IMR-90 (cell line): ENCODE measurements at regions not wholly inside any gene's neighbourhood (a gene's known extent, or its start where the extent isn't known, plus 50 kb on each side); places are given as distances from the start of the nearest gene placed in this dataset.

Source experiments
- ATAC-seq: fragments of 200-7000 bp; cut with Tn5 transposase; 2 replicates; pipeline ENCODE4 v1.9.1; 2020; ENCODE audit warnings: low read depth, mild to moderate bottlenecking, moderate library complexity
- BruUV-seq: library from RNA; stranded (reverse); fragments of 400-500 nt; replicated peaks from 2 replicates; lab custom pipeline; 2021; lab: Mats Ljungman, UMichigan
- CTCF ChIA-PET: fragments of 300-600 bp; formaldehyde crosslinking; extraction: SDS; loops from one replicate; lab custom pipeline; 2021; ENCODE audit warnings: antibody characterized with exemption; lab: Yijun Ruan, JAX
- POLR2A ChIA-PET: fragments of 300-600 bp; sonication (Branson Sonifier 250); formaldehyde crosslinking; loops from one replicate; lab custom pipeline; 2022; ENCODE audit warnings: antibody characterized with exemption; ENCODE audit not compliant: unreplicated experiment; lab: Charles Lee
- DNase-seq: peaks from one replicate; pipeline ENCODE4 v3.0.0; 2013
- H2AFZ ChIP-seq: replicated peaks from 2 replicates; pipeline ENCODE3; 2013; ENCODE audit warnings: low read length, mild to moderate bottlenecking; ENCODE audit not compliant: poor library complexity
- H2AK5ac ChIP-seq: 2 replicates; pipeline ENCODE4 v1.6.1; 2013; ENCODE audit warnings: low read depth, low read length, inconsistent platforms
- H2AK9ac ChIP-seq: replicated peaks from 2 replicates; pipeline ENCODE3; 2013; ENCODE audit warnings: mild to moderate bottlenecking, low read depth, low read length, moderate library complexity; ENCODE audit not compliant: poor library complexity
- H2BK120ac ChIP-seq: 2 replicates; pipeline ENCODE4 v1.6.1; 2013; ENCODE audit warnings: low read depth, low read length, inconsistent platforms
- H2BK15ac ChIP-seq: 3 replicates; pipeline ENCODE4 v1.6.1; 2013; ENCODE audit warnings: low read depth, low read length, inconsistent platforms
- H2BK20ac ChIP-seq: 2 replicates; pipeline ENCODE4 v1.6.1; 2013; ENCODE audit warnings: low read depth, mild to moderate bottlenecking, inconsistent platforms, low read length, moderate library complexity
- H2BK5ac ChIP-seq: 2 replicates; pipeline ENCODE4 v1.6.1; 2013; ENCODE audit warnings: mild to moderate bottlenecking, low read depth, low read length, inconsistent platforms; ENCODE audit not compliant: poor library complexity, severe bottlenecking
- H3K14ac ChIP-seq: replicated peaks from 2 replicates; pipeline ENCODE4 v1.6.1; 2013; ENCODE audit warnings: low read depth, low read length, inconsistent platforms
- H3K18ac ChIP-seq: 2 replicates; pipeline ENCODE4 v1.6.1; 2013; ENCODE audit warnings: low read depth, low read length, control low read depth
- H3K23ac ChIP-seq: 2 replicates; pipeline ENCODE4 v1.6.1; 2013; ENCODE audit warnings: low read depth, low read length, inconsistent platforms
- H3K27ac ChIP-seq: 2 replicates; pipeline ENCODE4 v1.5.1; 2013; ENCODE audit warnings: mild to moderate bottlenecking, control low read depth, low read length; ENCODE audit not compliant: insufficient read depth
- H3K27me3 ChIP-seq: 2 replicates; pipeline ENCODE4 v1.6.1; 2013; ENCODE audit warnings: low read length; ENCODE audit not compliant: control insufficient read depth, insufficient read depth
- H3K36me3 ChIP-seq: 2 replicates; pipeline ENCODE4 v1.6.1; 2013; ENCODE audit warnings: low read length, mixed read lengths; ENCODE audit not compliant: control insufficient read depth, insufficient read depth
- H3K4ac ChIP-seq: 2 replicates; pipeline ENCODE4 v1.6.1; 2013; ENCODE audit warnings: low read depth, low read length, inconsistent platforms
- H3K4me1 ChIP-seq: 2 replicates; pipeline ENCODE4 v1.6.1; 2013; ENCODE audit warnings: low read length, mixed read lengths; ENCODE audit not compliant: control insufficient read depth, insufficient read depth
- H3K4me2 ChIP-seq: 2 replicates; pipeline ENCODE4 v1.6.1; 2013; ENCODE audit warnings: low read depth, mild to moderate bottlenecking, control low read depth, low read length, moderate library complexity
- H3K4me3 ChIP-seq: 2 replicates; pipeline ENCODE4 v1.5.1; 2013; ENCODE audit warnings: low read depth, mild to moderate bottlenecking, control low read depth, low read length, moderate library complexity; ENCODE audit not compliant: insufficient read depth
- H3K56ac ChIP-seq: 2 replicates; pipeline ENCODE4 v1.6.1; 2013; ENCODE audit warnings: low read length, inconsistent platforms; ENCODE audit not compliant: insufficient read depth; ENCODE audit errors: extremely low read depth
- H3K79me1 ChIP-seq, 2 experiments: 2 replicates each; pipeline ENCODE4 v1.6.1; 2013; ENCODE audit warnings: low read length in 2 of 2, inconsistent platforms in 1 of 2, low read depth in 1 of 2
- H3K9ac ChIP-seq: 2 replicates; pipeline ENCODE4 v1.6.1; 2013; ENCODE audit warnings: low read depth, low read length, control low read depth
- H3K9me1 ChIP-seq: 2 replicates; pipeline ENCODE4 v1.6.1; 2013; ENCODE audit warnings: low read length, inconsistent platforms; ENCODE audit not compliant: insufficient read depth
- H3K9me3 ChIP-seq: 2 replicates; pipeline ENCODE4 v1.6.1; 2013; ENCODE audit warnings: low read length; ENCODE audit not compliant: control insufficient read depth, insufficient read depth
- H4K20me1 ChIP-seq: 2 replicates; pipeline ENCODE4 v1.6.1; 2013; ENCODE audit warnings: low read length, inconsistent platforms; ENCODE audit not compliant: insufficient read depth
- H4K5ac ChIP-seq: 2 replicates; pipeline ENCODE4 v1.6.1; 2013; ENCODE audit warnings: mild to moderate bottlenecking, low read depth, low read length, control low read depth
- H4K8ac ChIP-seq, 2 experiments: 2 replicates each; pipeline ENCODE4 v1.6.1; 2013; ENCODE audit warnings: low read depth in 2 of 2, low read length in 2 of 2, control low read depth in 1 of 2, inconsistent platforms in 1 of 2
- H4K91ac ChIP-seq: 2 replicates; pipeline ENCODE4 v1.6.1; 2013; ENCODE audit warnings: low read depth, low read length, inconsistent platforms; ENCODE audit not compliant: insufficient read depth
- BHLHE40 ChIP-seq: fragments of 150-350 bp; IDR thresholded peaks from 2 replicates; pipeline ENCODE4 v1.6.1; 2016; ENCODE audit warnings: mild to moderate bottlenecking, low read depth, low read length
- CEBPB ChIP-seq: IDR thresholded peaks from 2 replicates; pipeline ENCODE4 v1.6.1; 2012; ENCODE audit warnings: low read depth, low read length, improper control_type of control experiment
- CHD1 ChIP-seq: IDR thresholded peaks from 2 replicates; pipeline ENCODE4 v1.6.1; 2012; ENCODE audit warnings: low read depth, low read length, improper control_type of control experiment
- ELK1 ChIP-seq: fragments of 150-350 bp; IDR thresholded peaks from 2 replicates; pipeline ENCODE4 v1.6.1; 2016; ENCODE audit warnings: low read depth, mild to moderate bottlenecking, low read length, moderate library complexity, borderline replicate concordance
- FOS ChIP-seq: fragments of 150-350 bp; IDR thresholded peaks from 2 replicates; pipeline ENCODE4 v1.6.1; 2016; ENCODE audit warnings: low read depth, low read length
- MAFK ChIP-seq: IDR thresholded peaks from 2 replicates; pipeline ENCODE4 v1.6.1; 2012; ENCODE audit warnings: low read depth, low read length, improper control_type of control experiment
- MAZ ChIP-seq: IDR thresholded peaks from 2 replicates; pipeline ENCODE4 v1.6.1; 2012; ENCODE audit warnings: low read depth, mild to moderate bottlenecking, low read length, improper control_type of control experiment, moderate library complexity, borderline replicate concordance
- NFE2L2 ChIP-seq: fragments of 150-350 bp; IDR thresholded peaks from 2 replicates; pipeline ENCODE4 v1.6.1; 2016; ENCODE audit warnings: low read depth, mild to moderate bottlenecking, low read length
- POLR2A ChIP-seq: IDR thresholded peaks from 2 replicates; pipeline ENCODE4 v1.6.1; 2012; ENCODE audit warnings: mild to moderate bottlenecking, low read depth, low read length
- RAD21 ChIP-seq: IDR thresholded peaks from 2 replicates; pipeline ENCODE4 v1.6.1; 2012; ENCODE audit warnings: low read length, improper control_type of control experiment
- RCOR1 ChIP-seq: IDR thresholded peaks from 2 replicates; pipeline ENCODE4 v1.6.1; 2012; ENCODE audit warnings: mild to moderate bottlenecking, low read length, improper control_type of control experiment; ENCODE audit not compliant: insufficient replicate concordance
- RFX5 ChIP-seq: IDR thresholded peaks from 2 replicates; pipeline ENCODE4 v1.8.0; 2012; ENCODE audit warnings: low read depth, mild to moderate bottlenecking, low read length, moderate library complexity
- SMC3 ChIP-seq: fragments of 150-350 bp; IDR thresholded peaks from 2 replicates; pipeline ENCODE4 v1.6.1; 2016; ENCODE audit warnings: low read depth, mild to moderate bottlenecking, antibody characterized with exemption, low read length, moderate library complexity
- WGBS, 2 experiments: methylation state at CpG; one replicate each; pipeline versions ENCODE4 v1.1.5 to v1.1.7; 2013; ENCODE audit warnings: missing lambda C conversion rate in 2 of 2; ENCODE audit not compliant: insufficient read length in 1 of 2; ENCODE audit errors: extremely low coverage in 2 of 2; 5-methylcytosine and 5-hydroxymethylcytosine counted together
- dilution Hi-C: fragments of 300-500 bp; cut with HindIII; formaldehyde crosslinking; loops from one replicate; pipeline ENCODE4 v1.14.3; 2018; ENCODE audit warnings: low sequenced_read_pairs; ENCODE audit not compliant: unreplicated experiment
- in situ Hi-C: fragments of 300-500 bp; cut with MboI; formaldehyde crosslinking; loops from 3 replicates; pipeline ENCODE4 v1.14.3; 2019; ENCODE audit warnings: low sequenced_read_pairs, inconsistent platforms, mixed read lengths
- intact Hi-C: fragments of 100-400 bp; cut with micrococcal nuclease; formaldehyde crosslinking; loops from 2 replicates; pipeline ENCODE4 v1.10.0; 2022
- TF ChIP-seq, protein P1 (sequence below): fragments of 150-350 bp; IDR thresholded peaks from 2 replicates; pipeline ENCODE4 v1.6.1; 2017; ENCODE audit warnings: mild to moderate bottlenecking, antibody characterized with exemption, low read length, low read depth

DNA sequence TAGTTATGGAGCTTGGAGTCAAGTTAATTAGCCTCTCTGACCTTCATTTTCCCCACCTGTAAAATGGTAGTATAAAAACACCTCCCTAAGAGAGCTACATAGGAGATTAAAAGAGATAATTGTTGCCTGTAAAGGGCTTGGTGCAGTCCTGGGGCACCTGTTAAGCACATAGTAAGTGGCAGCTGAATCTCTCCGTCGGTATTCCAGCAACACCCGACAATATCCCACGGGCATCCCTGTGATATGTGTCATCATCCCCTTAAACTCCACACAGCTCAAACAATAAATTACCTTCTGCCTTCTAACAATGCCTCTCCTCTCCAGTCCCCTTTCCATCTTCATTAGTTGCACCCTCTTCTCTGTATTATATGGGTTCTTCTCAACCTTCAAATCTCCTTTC, 121.5 kb downstream of the C11orf91 start:
- Histone ChIP-seq H4K91ac (no peak overlapping the region), H3K36me3 (no peaks in the 10 kb centered on the region), H3K9me1 (peaks cover 2% of the 10 kb centered on the region; the same call in 1 of the 2 replicates), H2BK120ac (no peak overlapping the region), H3K4me1 (no peaks in the 10 kb centered on the region), H2BK20ac (no peak overlapping the region), H2AFZ (no peak overlapping the region), H4K20me1 (no peaks in the 10 kb centered on the region), H3K4me3 (no peak overlapping the region), H2AK5ac (no peak overlapping the region), H2BK5ac (no peak overlapping the region), H2BK15ac (no peak overlapping the region), H4K5ac (no peak overlapping the region), H3K9ac (no peak overlapping the region), H3K56ac (no peak overlapping the region), H4K8ac (no peak overlapping the region), H3K14ac (no peak overlapping the region), H3K27ac (no peak overlapping the region), H3K23ac (no peak overlapping the region), H3K9me3 (no peaks in the 10 kb centered on the region), H3K79me1 (no peaks in the 10 kb centered on the region), H3K4ac (no peak overlapping the region), H2AK9ac (no peak overlapping the region), H3K4me2 (no peak overlapping the region), H3K18ac (no peak overlapping the region), H3K27me3 (no peaks in the 10 kb centered on the region)
- ChIA-PET POLR2A (no interaction called here), CTCF (interaction anchor here (1.3 kb wide), 1 partner anchor 12 kb away, joined by 3 read pairs; no protein-coding TSS in a partner anchor)
- 100% methylated on average over 1 of the region's 4 CpGs; no CpG with 5 or more reads in 1 of the 2 experiments for WGBS, 2 experiments
- no peak for ATAC-seq
- no TSS peak for BruUV-seq
- DNase-seq, result no peak
- TF ChIP-seq MAZ, result no peak
- no peak for TF ChIP-seq POLR2A
- no peak for TF ChIP-seq RCOR1
- TF ChIP-seq FOS, result no peak
- TF ChIP-seq, protein P1, sequence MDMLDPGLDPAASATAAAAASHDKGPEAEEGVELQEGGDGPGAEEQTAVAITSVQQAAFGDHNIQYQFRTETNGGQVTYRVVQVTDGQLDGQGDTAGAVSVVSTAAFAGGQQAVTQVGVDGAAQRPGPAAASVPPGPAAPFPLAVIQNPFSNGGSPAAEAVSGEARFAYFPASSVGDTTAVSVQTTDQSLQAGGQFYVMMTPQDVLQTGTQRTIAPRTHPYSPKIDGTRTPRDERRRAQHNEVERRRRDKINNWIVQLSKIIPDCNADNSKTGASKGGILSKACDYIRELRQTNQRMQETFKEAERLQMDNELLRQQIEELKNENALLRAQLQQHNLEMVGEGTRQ, result no peak
- no peak for TF ChIP-seq RAD21
- no peak for TF ChIP-seq RFX5
- no peak for TF ChIP-seq CEBPB
- no peak for TF ChIP-seq NFE2L2
- no peak for TF ChIP-seq BHLHE40
- no peak for TF ChIP-seq ELK1
- no peak for TF ChIP-seq SMC3
- TF ChIP-seq MAFK, result no peak
- no peak for TF ChIP-seq CHD1
- in situ Hi-C loops (no loop called here), intact Hi-C loops (no loop called here), dilution Hi-C loops (no loop called here)
